Spleen (tissue), 11 donors: ENCODE measurements at regions not wholly inside any gene's neighbourhood (a gene's known extent, or its start where the extent isn't known, plus 50 kb on each side); places are given as distances from the start of the nearest gene placed in this dataset.

ENCODE experiments used
- DNase-seq: peaks from one replicate; pipeline ENCODE4 v3.0.0-alpha.2; 2020
- H3K27ac ChIP-seq, 8 donors: fragments of 200-600 bp; sonication (generic) in 7 of 8; 1 replicate in 4 of 8; 2 replicates in 4 of 8; pipeline versions ENCODE4 v1.5.0 to v1.8.0; 2016 to 2021; ENCODE audit warnings: inconsistent platforms in 4 of 8, mild to moderate bottlenecking in 4 of 8, moderate library complexity in 1 of 8
- H3K27me3 ChIP-seq, 7 donors: fragments of 200-600 bp; sonication (generic) in 6 of 7; replicated peaks in 1 of 7; 1 replicate in 4 of 7; 2 replicates in 3 of 7; pipeline versions ENCODE4 v1.5.0 to v1.8.0; 2016 to 2021; ENCODE audit warnings: inconsistent platforms in 3 of 7, mild to moderate bottlenecking in 1 of 7
- H3K36me3 ChIP-seq, 6 donors: fragments of 200-600 bp; sonication (generic) in 5 of 6; 1 replicate in 4 of 6; 2 replicates in 2 of 6; pipeline versions ENCODE4 v1.5.0 to v1.8.0; 2016 to 2021; ENCODE audit warnings: inconsistent platforms in 2 of 6
- H3K4me1 ChIP-seq, 6 donors: fragments of 200-600 bp; sonication (generic) in 5 of 6; 1 replicate in 3 of 6; 2 replicates in 3 of 6; pipeline versions ENCODE4 v1.5.0 to v1.8.0; 2016 to 2021; ENCODE audit warnings: inconsistent platforms in 3 of 6
- H3K4me3 ChIP-seq, 8 donors: fragments of 200-600 bp; sonication (generic) in 7 of 8; 1 replicate in 4 of 8; 2 replicates in 4 of 8; pipeline versions ENCODE4 v1.5.0 to v1.8.0; 2016 to 2021; ENCODE audit warnings: inconsistent platforms in 4 of 8, mild to moderate bottlenecking in 4 of 8, moderate library complexity in 2 of 8
- H3K9me3 ChIP-seq, 8 donors: fragments of 200-600 bp; sonication (generic) in 7 of 8; 1 replicate in 4 of 8; 2 replicates in 4 of 8; pipeline versions ENCODE4 v1.5.0 to v1.8.0; 2016 to 2021; ENCODE audit warnings: inconsistent platforms in 4 of 8
- POLR2A ChIP-seq, 3 donors: fragments of 450-650 bp; IDR thresholded peaks; one replicate each; pipeline ENCODE4 v1.5.1; 2017; ENCODE audit warnings: antibody characterized with exemption in 3 of 3, mild to moderate bottlenecking in 1 of 3
- POLR2AphosphoS5 ChIP-seq, 3 donors: sonication (generic); formaldehyde crosslinking; IDR thresholded peaks; one replicate each; pipeline ENCODE4 v1.5.1; 2017; ENCODE audit warnings: antibody characterized with exemption in 3 of 3
- WGBS, 5 donors: extraction: QIAGEN DNeasy Blood & Tissue Kit in 3 of 5; methylation state at CpG; one replicate each; pipeline versions ENCODE4 v1.1.5 to v1.1.7; 2013 to 2018; 5-methylcytosine and 5-hydroxymethylcytosine counted together
- intact Hi-C: fragments of 100-400 bp; cut with DNase I; formaldehyde crosslinking; loops from one replicate; pipeline ENCODE4 v1.15.0; 2023; ENCODE audit warnings: low total_unique reads
- TF ChIP-seq, protein P1 (sequence below), 11 experiments: fragments of 200-600 bp in 7 of 11; fragments of 450-650 bp in 4 of 11; sonication (generic) in 4 of 11; IDR thresholded peaks in 8 of 11; conservative IDR thresholded peaks in 3 of 11; 1 replicate in 7 of 11; 2 replicates in 4 of 11; pipeline versions ENCODE4 v1.4.0 to v1.8.0; 2016 to 2021; ENCODE audit warnings: antibody characterized with exemption in 11 of 11, inconsistent platforms in 4 of 11, mild to moderate bottlenecking in 1 of 11
- donor health status: healthy with polysubstance abuse.
- donor health status: DM: no; HTN: no; CAD: no; lungs with moderate emphysema.
- donor health status: DM: no; HTN: no; CAD: no.
- donor health status: Bipolar disorder and iron deficiency.
- donor health status: healthy.
- donor health status: DM: no; HTN: no; CAD: no.
- donor health status: DM: yes; HTN: yes; CAD: no.

DNA sequence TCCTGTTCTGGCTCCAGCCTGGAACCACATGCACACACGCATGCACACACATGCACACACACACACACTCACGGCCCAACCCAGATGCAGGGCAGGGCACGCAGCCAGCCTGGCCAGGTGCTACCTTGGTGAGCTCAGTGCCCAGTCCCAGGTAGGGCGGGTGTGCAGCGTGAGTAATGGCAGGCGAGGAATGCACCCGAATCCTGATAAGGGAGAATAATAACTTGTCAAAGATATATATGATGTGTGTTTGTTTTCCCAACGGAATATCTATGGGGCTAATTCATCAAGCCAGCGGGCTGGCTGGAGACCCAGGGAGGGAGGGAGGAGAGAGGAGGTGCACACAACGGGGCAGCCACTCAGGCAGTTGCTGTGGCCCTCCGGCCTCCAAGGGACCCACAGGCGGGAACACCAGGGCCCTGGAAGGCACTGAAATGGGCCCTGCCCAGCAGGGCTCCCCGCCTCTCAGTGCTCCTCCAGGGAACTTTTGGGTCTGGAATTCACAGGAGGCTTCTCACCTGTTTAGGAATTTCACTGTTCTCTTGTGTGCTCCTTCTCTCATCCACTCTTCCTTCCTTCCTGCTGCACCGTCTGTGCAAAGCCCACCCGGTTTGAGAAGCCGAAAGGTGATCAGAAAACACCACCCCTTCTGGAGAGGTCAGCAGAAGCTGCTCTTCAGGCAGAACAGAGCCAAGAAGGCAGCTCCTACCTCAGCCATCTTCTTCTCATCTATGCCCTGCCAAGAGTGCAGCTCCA lies 79.0 kb downstream of the BUD13 start:
- Histone ChIP-seq H3K9me3 (no peaks in the 10 kb centered on the region), H3K36me3 (no peaks in the 10 kb centered on the region), H3K27ac (no peak overlapping the region), H3K4me3 (no peak overlapping the region), H3K4me1 (peaks cover 0 to 6% (median 0%) of the 10 kb centered on the region in 6 donors), H3K27me3 (peaks cover 0 to 41% (median 0%) of the 10 kb centered on the region in 7 donors)
- no peak for TF ChIP-seq POLR2A (IDR thresholded peaks at IDR 0.05)
- TF ChIP-seq POLR2AphosphoS5 (IDR thresholded peaks at IDR 0.05), result no peak
- TF ChIP-seq, protein P1, sequence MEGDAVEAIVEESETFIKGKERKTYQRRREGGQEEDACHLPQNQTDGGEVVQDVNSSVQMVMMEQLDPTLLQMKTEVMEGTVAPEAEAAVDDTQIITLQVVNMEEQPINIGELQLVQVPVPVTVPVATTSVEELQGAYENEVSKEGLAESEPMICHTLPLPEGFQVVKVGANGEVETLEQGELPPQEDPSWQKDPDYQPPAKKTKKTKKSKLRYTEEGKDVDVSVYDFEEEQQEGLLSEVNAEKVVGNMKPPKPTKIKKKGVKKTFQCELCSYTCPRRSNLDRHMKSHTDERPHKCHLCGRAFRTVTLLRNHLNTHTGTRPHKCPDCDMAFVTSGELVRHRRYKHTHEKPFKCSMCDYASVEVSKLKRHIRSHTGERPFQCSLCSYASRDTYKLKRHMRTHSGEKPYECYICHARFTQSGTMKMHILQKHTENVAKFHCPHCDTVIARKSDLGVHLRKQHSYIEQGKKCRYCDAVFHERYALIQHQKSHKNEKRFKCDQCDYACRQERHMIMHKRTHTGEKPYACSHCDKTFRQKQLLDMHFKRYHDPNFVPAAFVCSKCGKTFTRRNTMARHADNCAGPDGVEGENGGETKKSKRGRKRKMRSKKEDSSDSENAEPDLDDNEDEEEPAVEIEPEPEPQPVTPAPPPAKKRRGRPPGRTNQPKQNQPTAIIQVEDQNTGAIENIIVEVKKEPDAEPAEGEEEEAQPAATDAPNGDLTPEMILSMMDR (IDR thresholded peaks at IDR 0.05 in 8 of 11, conservative IDR thresholded peaks at IDR 0.05 in 3 of 11), result no peak
- DNase-seq, result peak; percentile 59
- WGBS, 5 donors, result 73 to 82% (median 78%) methylated on average over 15 to 16 of the region's 16 CpGs
- intact Hi-C loops, result loop anchor here (5.0 to 10.0 kb wide), 2 partner anchors 241 to 1359 kb away; no protein-coding TSS in a partner anchor

GRCh38 chr11:116693102-116693570 lies 79.7 kb downstream of the BUD13 start:
- intact Hi-C loops, result loop anchor here (5.0 to 10.0 kb wide), 2 partner anchors 241 to 1358 kb away; no protein-coding TSS in a partner anchor
- Histone ChIP-seq H3K4me1 (peaks cover 0 to 6% (median 0%) of the 10 kb centered on the region in 6 donors), H3K36me3 (no peaks in the 10 kb centered on the region), H3K9me3 (no peaks in the 10 kb centered on the region), H3K4me3 (no peak overlapping the region), H3K27ac (no peak overlapping the region), H3K27me3 (peaks cover 0 to 41% (median 0%) of the 10 kb centered on the region in 7 donors)
- peak; percentile 42 for DNase-seq
- WGBS, 5 donors, result 89 to 100% (median 95%) methylated on average over 1 of the region's 1 CpG; no CpG with 5 or more reads in 1 of the 5 donors
- TF ChIP-seq POLR2A (IDR thresholded peaks at IDR 0.05), result no peak
- TF ChIP-seq, protein P1 (IDR thresholded peaks at IDR 0.05 in 8 of 11, conservative IDR thresholded peaks at IDR 0.05 in 3 of 11), result no peak

- H3K27me3 ChIP-seq, result peaks cover 0 to 41% (median 0%) of the 10 kb centered on the region in 7 donors
- H3K4me1 ChIP-seq, result peaks cover 0 to 6% (median 0%) of the 10 kb centered on the region in 6 donors
- H3K9me3 ChIP-seq, result no peaks in the 10 kb centered on the region
- TF ChIP-seq, protein P1 (IDR thresholded peaks at IDR 0.05 in 8 of 11, conservative IDR thresholded peaks at IDR 0.05 in 3 of 11), result no peak
- TF ChIP-seq POLR2A (IDR thresholded peaks at IDR 0.05) (no peak), POLR2AphosphoS5 (IDR thresholded peaks at IDR 0.05) (no peak)
- DNase-seq, result peak; percentile 61
- H3K4me3 ChIP-seq, result no peak overlapping the region
- no peak overlapping the region for H3K27ac ChIP-seq
- intact Hi-C loops, result loop anchor here (5.0 to 10.0 kb wide), 2 partner anchors 240 to 1358 kb away; no protein-coding TSS in a partner anchor
- 79 to 87% (median 80%) methylated on average over 11 to 16 of the region's 16 CpGs for WGBS, 5 donors
- H3K36me3 ChIP-seq, result no peaks in the 10 kb centered on the region
Observed at GRCh38 chr11:116692318-116693101, 80.3 kb downstream of the BUD13 start.
